ENCODE measurements at regions not wholly inside any gene's neighbourhood (a gene's known extent, or its start where the extent isn't known, plus 50 kb on each side); places are given as distances from the start of the nearest gene placed in this dataset.

GRCh38 chr14:86997271-86997670 lies 995.7 kb downstream of the GALC start:
- no peak overlapping the region for H3K4me3 ChIP-seq (ENCODE audit: low read depth, low read length)
- no peak for DNase-seq (ENCODE audit: low read depth)
- TF ChIP-seq CTCF (IDR thresholded peaks at IDR 0.05; ENCODE audit: low read depth, low read length, missing control alignments), result no peak
- in situ Hi-C loops (cut with HindIII; ENCODE audit: low sequenced_read_pairs), result no loop called here

- no peak overlapping the region for H3K4me3 ChIP-seq (ENCODE audit: low read depth, low read length)
- in situ Hi-C loops (cut with HindIII; ENCODE audit: low sequenced_read_pairs), result no loop called here
- TF ChIP-seq CTCF (IDR thresholded peaks at IDR 0.05; ENCODE audit: low read depth, low read length, missing control alignments), result no peak
- no peak for DNase-seq (ENCODE audit: low read depth)
Measured at GRCh38 chr14:86990396-86990795, 1002.6 kb downstream of the GALC start.

- in situ Hi-C loops (cut with HindIII; ENCODE audit: low sequenced_read_pairs), result no loop called here
- DNase-seq (ENCODE audit: low read depth), result no peak
- H3K4me3 ChIP-seq (ENCODE audit: low read depth, low read length), result no peak overlapping the region
- TF ChIP-seq CTCF (IDR thresholded peaks at IDR 0.05; ENCODE audit: low read depth, low read length, missing control alignments), result no peak
Measured at GRCh38 chr14:86989285-86989684, 1003.7 kb downstream of the GALC start.

- H3K4me3 ChIP-seq (ENCODE audit: low read depth, low read length), result no peak overlapping the region
- in situ Hi-C loops (cut with HindIII; ENCODE audit: low sequenced_read_pairs), result no loop called here
- TF ChIP-seq CTCF (IDR thresholded peaks at IDR 0.05; ENCODE audit: low read depth, low read length, missing control alignments), result no peak
- DNase-seq (ENCODE audit: low read depth), result no peak
Measured at GRCh38 chr14:86987966-86988365, 1005.0 kb downstream of the GALC start.

DNA sequence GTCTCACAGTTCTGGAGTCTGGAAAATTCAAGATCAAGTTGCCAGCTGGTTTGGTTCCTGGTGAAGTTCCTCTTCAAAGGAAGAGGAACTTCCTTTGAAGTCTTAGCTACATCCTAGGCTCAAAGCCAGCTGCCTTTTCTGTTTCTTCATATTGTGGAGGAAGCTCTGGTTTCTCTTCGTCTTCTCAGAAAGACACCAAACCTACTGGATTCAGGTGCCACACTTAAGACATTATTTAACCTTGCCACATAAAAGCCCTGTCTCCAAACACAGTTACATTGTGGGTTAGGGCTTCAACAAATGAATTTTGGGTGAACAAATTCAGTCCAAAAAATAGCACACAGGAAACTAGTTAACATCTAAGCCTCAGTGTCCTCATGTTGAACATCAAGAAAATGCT lies 1019.8 kb downstream of the GALC start:
- in situ Hi-C loops (cut with HindIII; ENCODE audit: low sequenced_read_pairs), result no loop called here
- TF ChIP-seq CTCF (IDR thresholded peaks at IDR 0.05; ENCODE audit: low read depth, low read length, missing control alignments), result no peak
- no peak overlapping the region for H3K4me3 ChIP-seq (ENCODE audit: low read depth, low read length)
- DNase-seq (ENCODE audit: low read depth), result no peak

GRCh38 chr14:86971292-86971691 lies 1021.7 kb downstream of the GALC start:
- in situ Hi-C loops (cut with HindIII; ENCODE audit: low sequenced_read_pairs), result no loop called here
- no peak for DNase-seq (ENCODE audit: low read depth)
- TF ChIP-seq CTCF (IDR thresholded peaks at IDR 0.05; ENCODE audit: low read depth, low read length, missing control alignments), result no peak
- no peak overlapping the region for H3K4me3 ChIP-seq (ENCODE audit: low read depth, low read length)

Data from astrocyte of the cerebellum (primary cell).